K562 (cell line): ENCODE measurements at regions not wholly inside any gene's neighbourhood (a gene's known extent, or its start where the extent isn't known, plus 50 kb on each side); places are given as distances from the start of the nearest gene placed in this dataset.

Source experiments
- ATAC-seq: fragments of 200-7000 bp; cut with Tn5 transposase; 3 replicates; pipeline ENCODE4 v1.9.1; 2020; ENCODE audit warnings: moderate library complexity
- BruUV-seq: library from RNA; stranded (reverse); fragments of 400-500 nt; replicated peaks from 2 replicates; lab custom pipeline; 2021; lab: Mats Ljungman, UMichigan
- CTCF ChIA-PET: fragments of 300-600 bp; formaldehyde crosslinking; extraction: SDS; loops from one replicate; lab custom pipeline; 2021; ENCODE audit warnings: low intra/inter-chr PET ratio; lab: Yijun Ruan, JAX
- POLR2A ChIA-PET: fragments of 300-600, 350-650 bp; sonication (Branson Sonifier 250); formaldehyde crosslinking; extraction: SDS; loops from one replicate; lab custom pipeline; 2021; ENCODE audit warnings: antibody characterized with exemption, inconsistent platforms; lab: Yijun Ruan, JAX
- DNase-seq, 4 experiments: peaks; one replicate each; pipeline versions ENCODE4 v3.0.0 to v3.0.0-alpha.2; 2011 to 2018; ENCODE audit warnings: low spot score in 3 of 4, mixed read lengths in 3 of 4; ENCODE audit errors: extremely low read depth in 1 of 4
- FAIRE-seq: peaks from 2 replicates; lab custom pipeline; 2011; peaks lifted over from hg19 to GRCh38; lab: Jason Lieb, UNC
- H2AFZ ChIP-seq: 2 replicates; pipeline ENCODE4 v1.6.0; 2011; ENCODE audit warnings: low read depth, low read length, control low read depth, inconsistent platforms
- H3K27ac ChIP-seq: fragments of 200-600 bp; 3 replicates; pipeline ENCODE4 v1.8.0; 2011; ENCODE audit warnings: low read depth, mild to moderate bottlenecking, control low read depth, inconsistent platforms, low read length, moderate library complexity, mixed read lengths; ENCODE audit errors: extremely low read depth
- H3K27me3 ChIP-seq, 2 experiments: fragments of 300-600 bp in 1 of 2; 2 replicates in 1 of 2; 3 replicates in 1 of 2; pipeline versions ENCODE4 v1.6.0 to v1.8.0; 2011; ENCODE audit warnings: inconsistent platforms in 2 of 2, low read length in 2 of 2, mild to moderate bottlenecking in 1 of 2, mixed read lengths in 1 of 2, moderate library complexity in 1 of 2; ENCODE audit not compliant: control insufficient read depth in 2 of 2, insufficient read depth in 2 of 2
- H3K36me3 ChIP-seq: fragments of 300-600 bp; 3 replicates; pipeline ENCODE4 v1.8.0; 2011; ENCODE audit warnings: mild to moderate bottlenecking, low read length, inconsistent platforms; ENCODE audit not compliant: control insufficient read depth, insufficient read depth
- H3K4me1 ChIP-seq, 2 experiments: fragments of 200-600 bp in 1 of 2; replicated peaks in 1 of 2; 2 replicates in 1 of 2; 3 replicates in 1 of 2; pipeline versions ENCODE4 v1.5.1 to v1.8.0; 2011; ENCODE audit warnings: inconsistent platforms in 2 of 2, low read length in 2 of 2, mild to moderate bottlenecking in 1 of 2, mixed read lengths in 1 of 2, moderate library complexity in 1 of 2; ENCODE audit not compliant: control insufficient read depth in 2 of 2, insufficient read depth in 2 of 2
- H3K4me2 ChIP-seq: 2 replicates; pipeline ENCODE4 v1.6.1; 2011; ENCODE audit warnings: low read length, control low read depth, inconsistent platforms, mixed read lengths; ENCODE audit not compliant: insufficient read depth
- H3K4me3 ChIP-seq: fragments of 200-600 bp; sonication (generic), shearing (Covaris generic); 2 replicates; pipeline ENCODE4 v1.5.1; 2016; ENCODE audit warnings: control low read depth, inconsistent platforms
- H3K79me2 ChIP-seq: fragments of 200-600 bp; 3 replicates; pipeline ENCODE4 v1.8.0; 2011; ENCODE audit warnings: low read length, inconsistent platforms; ENCODE audit not compliant: control insufficient read depth, insufficient read depth
- H3K9ac ChIP-seq, 2 experiments: 2 replicates each; pipeline versions ENCODE4 v1.6.0 to v1.6.1; 2011; ENCODE audit warnings: low read depth in 2 of 2, low read length in 2 of 2, control low read depth in 1 of 2, inconsistent platforms in 1 of 2, mild to moderate bottlenecking in 1 of 2, mixed read lengths in 1 of 2; ENCODE audit not compliant: insufficient read depth in 1 of 2
- H3K9me1 ChIP-seq: one replicate; pipeline ENCODE4 v1.6.0; 2011; ENCODE audit warnings: inconsistent platforms, mild to moderate bottlenecking, low read length, moderate library complexity; ENCODE audit not compliant: control insufficient read depth, insufficient read depth
- H3K9me3 ChIP-seq: replicated peaks from 2 replicates; pipeline ENCODE4 v1.5.1; 2011; ENCODE audit warnings: low read depth, low read length, inconsistent platforms; ENCODE audit not compliant: control insufficient read depth, insufficient read depth
- H4K20me1 ChIP-seq: replicated peaks from 2 replicates; pipeline ENCODE4 v1.6.1; 2011; ENCODE audit warnings: low read length, inconsistent platforms, mixed read lengths; ENCODE audit not compliant: control insufficient read depth, insufficient read depth
- CREBBP ChIP-seq: IDR thresholded peaks from one replicate; pipeline ENCODE4 v1.6.1; 2012; ENCODE audit warnings: low read depth, mild to moderate bottlenecking, control low read depth, inconsistent platforms, low read length
- GATAD2B ChIP-seq: fragments of 450-650 bp; IDR thresholded peaks from 2 replicates; pipeline ENCODE4 v1.6.1; 2017; ENCODE audit warnings: mild to moderate bottlenecking, borderline replicate concordance
- HNRNPH1 ChIP-seq: fragments of 200-400 bp; formaldehyde crosslinking; optimal IDR thresholded peaks from 2 replicates; pipeline ENCODE3; 2017; ENCODE audit warnings: low read depth, mild to moderate bottlenecking, low read length, moderate library complexity
- HNRNPL ChIP-seq: fragments of 200-400 bp; formaldehyde crosslinking; IDR thresholded peaks from 2 replicates; pipeline ENCODE4 v1.6.1; 2017; ENCODE audit warnings: low read depth, mild to moderate bottlenecking, low read length
- KAT8 ChIP-seq: fragments of 450-650 bp; IDR thresholded peaks from 2 replicates; pipeline ENCODE4 v1.6.1; 2016; ENCODE audit warnings: low read depth, mild to moderate bottlenecking
- MYNN ChIP-seq, 2 experiments: sonication (generic); formaldehyde crosslinking in 1 of 2; IDR thresholded peaks; 2 replicates each; pipeline versions ENCODE4 v1.5.0 to v1.6.1; 2016 to 2020; ENCODE audit warnings: antibody characterized with exemption in 1 of 2, missing genetic modification reagents in 1 of 2
- POLR2A ChIP-seq: fragments of 450-650 bp; conservative IDR thresholded peaks from 2 replicates; pipeline ENCODE4 v1.6.1; 2016
- POLR2AphosphoS5 ChIP-seq: IDR thresholded peaks from 2 replicates; pipeline ENCODE4 v1.6.1; 2011; ENCODE audit warnings: mild to moderate bottlenecking, low read depth, low read length, moderate library complexity; ENCODE audit not compliant: control insufficient read depth, insufficient read depth
- SIRT6 ChIP-seq: IDR thresholded peaks from one replicate; pipeline ENCODE4 v1.6.1; 2012; ENCODE audit warnings: low read depth, mild to moderate bottlenecking, control low read depth, inconsistent platforms, low read length, moderate library complexity
- THRAP3 ChIP-seq: fragments of 450-650 bp; IDR thresholded peaks from 2 replicates; pipeline ENCODE4 v1.6.1; 2016; ENCODE audit warnings: mild to moderate bottlenecking, inconsistent platforms, borderline replicate concordance
- ZC3H4 ChIP-seq: sonication (generic); formaldehyde crosslinking; IDR thresholded peaks from 2 replicates; pipeline ENCODE4 v1.9.0; 2021; ENCODE audit warnings: missing genetic modification reagents, borderline replicate concordance
- ZFP30 ChIP-seq: fragments of 250-450 bp; sonication (Bioruptor Pico); IDR thresholded peaks from 2 replicates; pipeline ENCODE4 v1.8.0; 2022; ENCODE audit warnings: moderate library complexity, mild to moderate bottlenecking, inconsistent platforms, borderline replicate concordance
- ZHX1 ChIP-seq: fragments of 150-350 bp; conservative IDR thresholded peaks from 2 replicates; pipeline ENCODE4 v1.6.1; 2014; ENCODE audit warnings: low read length
- ZNF398 ChIP-seq: fragments of 250-450 bp; sonication (Bioruptor Pico); IDR thresholded peaks from 2 replicates; pipeline ENCODE4 v1.8.0; 2021; ENCODE audit warnings: moderate library complexity, mild to moderate bottlenecking, inconsistent platforms
- ZNF76 ChIP-seq: fragments of 250-450 bp; sonication (Bioruptor Pico); IDR thresholded peaks from 2 replicates; pipeline ENCODE4 v1.4.0; 2020; ENCODE audit warnings: mild to moderate bottlenecking, moderate library complexity, borderline replicate concordance
- ZNF79 ChIP-seq: fragments of 250-450 bp; sonication (Bioruptor Pico); IDR thresholded peaks from 2 replicates; pipeline ENCODE4 v1.4.0; 2020; ENCODE audit warnings: low read depth, mild to moderate bottlenecking, moderate library complexity
- in situ Hi-C: fragments of 300-500 bp; cut with MboI; formaldehyde crosslinking; loops from 4 replicates; pipeline ENCODE4 v1.15.0; 2018; ENCODE audit warnings: inconsistent platforms, mixed read lengths
- intact Hi-C: fragments of 100-400 bp; cut with micrococcal nuclease; formaldehyde crosslinking; loops from 2 replicates; pipeline ENCODE4 v1.14.2; 2022
- TF ChIP-seq, protein P1 (sequence below): fragments of 250-450 bp; sonication (Bioruptor Pico); IDR thresholded peaks from 2 replicates; pipeline ENCODE4 v1.4.0; 2020

- Histone ChIP-seq H2AFZ (no peak overlapping the region), H3K4me3 (no peak overlapping the region), H3K9me3 (no peaks in the 10 kb centered on the region; the same call in 1 of the 2 replicates), H3K4me2 (no peak overlapping the region), H3K9ac (no peak overlapping the region), H3K27ac (no peak overlapping the region), H3K27me3 (peaks cover 8 to 15% of the 10 kb centered on the region in 2 experiments; a peak in 3 of 5 replicates), H3K79me2 (no peaks in the 10 kb centered on the region), H3K9me1 (no peaks in the 10 kb centered on the region), H3K36me3 (no peaks in the 10 kb centered on the region), H4K20me1 (no peaks in the 10 kb centered on the region), H3K4me1 (no peaks in the 10 kb centered on the region)
- FAIRE-seq = no peak
- no TSS peak for BruUV-seq
- ATAC-seq = no peak
- intact Hi-C loops (no loop called here), in situ Hi-C loops (no loop called here)
- no peak for DNase-seq
- ChIA-PET CTCF (no interaction called here), POLR2A (no interaction called here)
- TF ChIP-seq ZNF76 (CRISPR knock-in tag) (no peak), CREBBP (no peak), GATAD2B (no peak), ZC3H4 (CRISPR knock-in tag) (no peak), ZHX1 (no peak), ZFP30 (CRISPR knock-in tag) (no peak), POLR2AphosphoS5 (no peak), POLR2A (no peak), ZNF79 (CRISPR knock-in tag) (no peak), MYNN (IDR thresholded peaks at IDR 0.05) (no peak), MYNN (CRISPR knock-in tag; IDR thresholded peaks at IDR 0.05) (no peak), SIRT6 (no peak), HNRNPH1 (no peak), THRAP3 (no peak), KAT8 (no peak), HNRNPL (no peak), ZNF398 (CRISPR knock-in tag) (no peak)
- TF ChIP-seq, protein P1, sequence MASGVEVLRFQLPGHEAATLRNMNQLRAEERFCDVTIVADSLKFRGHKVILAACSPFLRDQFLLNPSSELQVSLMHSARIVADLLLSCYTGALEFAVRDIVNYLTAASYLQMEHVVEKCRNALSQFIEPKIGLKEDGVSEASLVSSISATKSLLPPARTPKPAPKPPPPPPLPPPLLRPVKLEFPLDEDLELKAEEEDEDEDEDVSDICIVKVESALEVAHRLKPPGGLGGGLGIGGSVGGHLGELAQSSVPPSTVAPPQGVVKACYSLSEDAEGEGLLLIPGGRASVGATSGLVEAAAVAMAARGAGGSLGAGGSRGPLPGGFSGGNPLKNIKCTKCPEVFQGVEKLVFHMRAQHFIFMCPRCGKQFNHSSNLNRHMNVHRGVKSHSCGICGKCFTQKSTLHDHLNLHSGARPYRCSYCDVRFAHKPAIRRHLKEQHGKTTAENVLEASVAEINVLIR (CRISPR knock-in tag) = no peak
Observed at GRCh38 chr12:22743700-22744099, 118.7 kb downstream of the ETNK1 start.
